ENCODE measurements at regions not wholly inside any gene's neighbourhood (a gene's known extent, or its start where the extent isn't known, plus 50 kb on each side); places are given as distances from the start of the nearest gene placed in this dataset.
A peak's percentile ranks its signal among the peaks of the same experiment; 100 is the strongest.

DNA sequence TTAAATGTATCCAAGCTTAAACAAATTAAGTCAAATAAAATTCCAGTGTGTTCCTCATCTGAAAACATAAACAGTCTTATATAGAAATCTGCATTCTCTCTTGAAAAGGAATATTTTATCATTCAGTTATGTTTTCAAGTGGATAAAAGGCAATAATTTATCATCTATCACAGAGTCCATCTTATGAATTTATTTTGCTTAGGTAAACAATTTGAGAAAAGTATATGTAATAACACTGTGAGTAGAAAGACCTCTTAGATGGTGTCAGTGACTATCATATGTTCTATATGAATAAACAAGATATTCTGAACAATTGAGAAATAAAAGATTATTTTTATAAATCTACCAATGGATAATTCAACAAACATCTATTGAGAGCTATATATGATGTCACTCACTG is 397.6 kb upstream of the GJE1 start:
- no peak for TF ChIP-seq CTCF (IDR thresholded peaks at IDR 0.05)
- H3K27ac Mint-ChIP-seq, result no peak overlapping the region
- no peaks in the 10 kb centered on the region for H3K9me3 Mint-ChIP-seq

GRCh38 chr6:141734071-141734840 is 398.5 kb upstream of the GJE1 start:
- H3K9me3 Mint-ChIP-seq, result no peaks in the 10 kb centered on the region
- no peak for TF ChIP-seq CTCF (IDR thresholded peaks at IDR 0.05)
- no peak for DNase-seq
- no peaks in the 10 kb centered on the region for H3K27me3 Mint-ChIP-seq (ENCODE audit: insufficient read depth)
- 0 out of 2 replicates have a peak, but pooled peaks cover 4% of the 10 kb centered on the region for H3K36me3 Mint-ChIP-seq (ENCODE audit: low read depth)
- H3K4me1 Mint-ChIP-seq (ENCODE audit: low read depth), result peaks cover 8% of the 10 kb centered on the region; the same call in 1 of the 2 replicates
- no peak overlapping the region for H3K27ac Mint-ChIP-seq
- no peak overlapping the region for H3K4me3 Mint-ChIP-seq

More for the DNA sequence above, 397.6 kb upstream of the GJE1 start:
- H3K36me3 Mint-ChIP-seq (ENCODE audit: low read depth), result no peaks in the 10 kb centered on the region
- no peak overlapping the region for H3K4me3 Mint-ChIP-seq
- H3K4me1 Mint-ChIP-seq (ENCODE audit: low read depth), result no peaks in the 10 kb centered on the region; the same call in 1 of the 2 replicates
- H3K27me3 Mint-ChIP-seq (ENCODE audit: insufficient read depth), result no peaks in the 10 kb centered on the region
- no peak for DNase-seq

- Mint-ChIP-seq H3K4me3 (no peak overlapping the region), H3K36me3 (ENCODE audit: low read depth) (0 out of 2 replicates have a peak, but pooled peaks cover 4% of the 10 kb centered on the region), H3K4me1 (ENCODE audit: low read depth) (peaks cover 37% of the 10 kb centered on the region; the same call in 1 of the 2 replicates), H3K9me3 (no peaks in the 10 kb centered on the region), H3K27ac (no peak overlapping the region; the same call in 1 of the 2 replicates), H3K27me3 (ENCODE audit: insufficient read depth) (peaks cover 1% of the 10 kb centered on the region; the same call in 1 of the 2 replicates)
- no peak for TF ChIP-seq CTCF (IDR thresholded peaks at IDR 0.05)
- DNase-seq, result no peak
Measured at GRCh38 chr6:141729146-141729545, 403.6 kb upstream of the GJE1 start.

- DNase-seq, result no peak
- peak overlapping the region; percentile 78 for H3K4me3 Mint-ChIP-seq
- H3K27ac Mint-ChIP-seq, result peak overlapping the region; percentile 36; the same call in 1 of the 2 replicates
- peaks cover 37% of the 10 kb centered on the region; the same call in 1 of the 2 replicates for H3K4me1 Mint-ChIP-seq (ENCODE audit: low read depth)
- no peaks in the 10 kb centered on the region for H3K9me3 Mint-ChIP-seq
- H3K27me3 Mint-ChIP-seq (ENCODE audit: insufficient read depth), result peaks cover 1% of the 10 kb centered on the region; the same call in 1 of the 2 replicates
- TF ChIP-seq CTCF (IDR thresholded peaks at IDR 0.05), result no peak
- 0 out of 2 replicates have a peak, but pooled peaks cover 4% of the 10 kb centered on the region for H3K36me3 Mint-ChIP-seq (ENCODE audit: low read depth)
Measured at GRCh38 chr6:141728330-141728729, 404.4 kb upstream of the GJE1 start.

GRCh38 chr6:141726248-141726647 is 406.5 kb upstream of the GJE1 start:
- Mint-ChIP-seq H3K4me3 (peak overlapping the region; percentile 3; the same call in 1 of the 2 replicates), H3K4me1 (ENCODE audit: low read depth) (peaks cover 37% of the 10 kb centered on the region; the same call in 1 of the 2 replicates), H3K9me3 (no peaks in the 10 kb centered on the region), H3K27ac (no peak overlapping the region), H3K36me3 (ENCODE audit: low read depth) (0 out of 2 replicates have a peak, but pooled peaks cover 4% of the 10 kb centered on the region), H3K27me3 (ENCODE audit: insufficient read depth) (peaks cover 1% of the 10 kb centered on the region; the same call in 1 of the 2 replicates)
- TF ChIP-seq CTCF (IDR thresholded peaks at IDR 0.05), result no peak
- DNase-seq, result no peak

Measured in HFFc6 (cell line).